ENCODE measurements at regions not wholly inside any gene's neighbourhood (a gene's known extent, or its start where the extent isn't known, plus 50 kb on each side); places are given as distances from the start of the nearest gene placed in this dataset.

- H3K27ac ChIP-seq, result no peak overlapping the region
- H3K27me3 ChIP-seq, result peaks cover 0 to 3% (median 0%) of the 10 kb centered on the region in 7 donors
- peak; percentile 10 to 44 for DNase-seq
- peaks cover 0 to 21% (median 7%) of the 10 kb centered on the region in 11 donors for H3K9me3 ChIP-seq
- 50 to 65% methylated on average over 13 of the region's 13 CpGs for WGBS, 2 donors
- H3K4me1 ChIP-seq, result peaks cover 0 to 7% (median 0%) of the 10 kb centered on the region in 9 donors
- no peak for TF ChIP-seq CTCF (IDR thresholded peaks at IDR 0.05)
- peak in 6 of 8 donors; percentile 38 to 95 (median 86) for ATAC-seq
- intact Hi-C loops (cut with DNase I), result no loop called here
- no peaks in the 10 kb centered on the region for H3K36me3 ChIP-seq
- H3K4me3 ChIP-seq, result no peak overlapping the region
Measured at GRCh38 chr11:115054570-115055538, 376.5 kb downstream of the NXPE2 start.

DNA sequence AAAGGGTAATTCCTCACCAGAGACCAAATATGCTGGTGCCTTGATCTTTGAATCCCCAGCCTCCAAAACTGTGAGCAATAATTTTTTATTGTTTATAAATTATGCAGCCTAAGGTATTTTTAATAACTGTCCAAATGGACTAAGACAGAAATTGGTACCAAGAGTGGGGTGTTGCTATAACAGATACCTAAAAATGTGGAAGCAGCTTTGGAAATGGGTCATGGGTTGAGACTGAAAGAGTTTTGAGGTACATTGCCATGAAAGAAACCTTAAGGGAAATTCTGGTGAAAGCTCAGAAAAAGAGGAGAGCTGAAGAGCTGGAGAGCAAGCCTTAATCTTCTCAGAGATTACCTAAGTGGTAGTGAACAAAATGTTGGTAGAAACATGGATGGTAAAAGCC, 378.2 kb downstream of the NXPE2 start:
- peaks cover 0 to 7% (median 0%) of the 10 kb centered on the region in 9 donors for H3K4me1 ChIP-seq
- ATAC-seq (no peak), DNase-seq (no peak)
- intact Hi-C loops (cut with DNase I), result no loop called here
- no peaks in the 10 kb centered on the region for H3K36me3 ChIP-seq
- H3K27me3 ChIP-seq, result peaks cover 0 to 3% (median 0%) of the 10 kb centered on the region in 7 donors
- no peak overlapping the region for H3K27ac ChIP-seq
- H3K4me3 ChIP-seq, result no peak overlapping the region
- H3K9me3 ChIP-seq, result peaks cover 0 to 21% (median 7%) of the 10 kb centered on the region in 11 donors
- TF ChIP-seq CTCF (IDR thresholded peaks at IDR 0.05), result no peak

GRCh38 chr11:115060840-115061239, 382.5 kb downstream of the NXPE2 start:
- no peaks in the 10 kb centered on the region for H3K4me1 ChIP-seq
- TF ChIP-seq CTCF (IDR thresholded peaks at IDR 0.05), result no peak
- no peaks in the 10 kb centered on the region for H3K36me3 ChIP-seq
- ATAC-seq (no peak), DNase-seq (no peak)
- intact Hi-C loops (cut with DNase I), result no loop called here
- 54 to 75% methylated on average over 4 of the region's 4 CpGs for WGBS, 2 donors
- H3K27ac ChIP-seq, result no peak overlapping the region
- H3K4me3 ChIP-seq, result no peak overlapping the region
- H3K9me3 ChIP-seq, result peaks cover 0 to 29% (median 7%) of the 10 kb centered on the region in 11 donors
- H3K27me3 ChIP-seq, result peaks cover 0 to 3% (median 0%) of the 10 kb centered on the region in 7 donors

- H3K27me3 ChIP-seq, result no peaks in the 10 kb centered on the region
- DNase-seq (no peak), ATAC-seq (no peak)
- H3K27ac ChIP-seq, result no peak overlapping the region
- H3K4me3 ChIP-seq, result no peak overlapping the region
- 90 to 91% methylated on average over 3 of the region's 3 CpGs for WGBS, 2 donors
- intact Hi-C loops (cut with DNase I), result no loop called here
- H3K9me3 ChIP-seq, result peaks cover 0 to 15% (median 0%) of the 10 kb centered on the region in 11 donors
- no peaks in the 10 kb centered on the region for H3K36me3 ChIP-seq
- no peak for TF ChIP-seq CTCF (IDR thresholded peaks at IDR 0.05)
- no peaks in the 10 kb centered on the region for H3K4me1 ChIP-seq
Measured at GRCh38 chr11:115065314-115065713, 387.0 kb downstream of the NXPE2 start.

Measured in heart right ventricle (tissue), 16 donors.